ENCODE measurements at regions not wholly inside any gene's neighbourhood (a gene's known extent, or its start where the extent isn't known, plus 50 kb on each side); places are given as distances from the start of the nearest gene placed in this dataset.

- DNase-seq: no peak
Observed at GRCh38 chr1:4965346-4966075, 311.1 kb downstream of the AJAP1 start.

DNA sequence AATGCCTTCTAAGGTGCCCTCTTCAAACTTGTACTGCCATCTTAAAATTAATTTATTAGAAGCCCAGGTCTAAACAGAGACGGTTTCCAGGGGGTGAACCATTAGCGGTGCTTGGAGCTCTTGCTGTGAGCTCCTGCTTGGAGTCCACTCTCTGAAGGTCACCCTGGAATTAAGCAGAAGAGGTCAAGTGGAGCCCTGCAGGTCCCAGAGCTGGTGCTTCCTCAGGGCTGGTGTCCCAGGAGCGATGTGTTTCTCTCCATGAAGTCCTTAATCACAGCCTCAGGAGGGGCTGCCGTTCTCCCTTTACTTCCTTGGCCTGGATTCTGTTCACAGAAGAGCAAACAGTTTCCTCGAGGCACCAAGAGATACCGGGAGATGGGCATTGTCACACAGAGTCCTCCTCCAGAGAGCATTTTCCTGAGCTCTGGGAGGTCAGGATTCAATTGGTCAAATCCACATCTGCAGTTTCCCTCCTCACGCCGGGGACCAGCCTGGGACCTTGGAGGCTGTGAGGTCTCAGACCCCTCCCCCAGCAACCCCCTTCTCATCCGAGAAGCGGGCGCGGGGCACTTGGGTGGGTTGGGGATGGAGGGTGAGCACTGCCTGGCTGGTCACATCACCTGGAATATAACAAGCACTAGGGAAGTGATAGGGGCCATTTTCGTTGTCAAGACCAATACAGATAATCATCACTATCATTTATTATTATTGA, 310.4 kb downstream of the AJAP1 start:
- no peak for DNase-seq

- DNase-seq: no peak
Observed at GRCh38 chr1:4963251-4963650, 308.8 kb downstream of the AJAP1 start.

- DNase-seq: no peak
Observed at GRCh38 chr1:4962836-4963235, 308.4 kb downstream of the AJAP1 start.

DNA sequence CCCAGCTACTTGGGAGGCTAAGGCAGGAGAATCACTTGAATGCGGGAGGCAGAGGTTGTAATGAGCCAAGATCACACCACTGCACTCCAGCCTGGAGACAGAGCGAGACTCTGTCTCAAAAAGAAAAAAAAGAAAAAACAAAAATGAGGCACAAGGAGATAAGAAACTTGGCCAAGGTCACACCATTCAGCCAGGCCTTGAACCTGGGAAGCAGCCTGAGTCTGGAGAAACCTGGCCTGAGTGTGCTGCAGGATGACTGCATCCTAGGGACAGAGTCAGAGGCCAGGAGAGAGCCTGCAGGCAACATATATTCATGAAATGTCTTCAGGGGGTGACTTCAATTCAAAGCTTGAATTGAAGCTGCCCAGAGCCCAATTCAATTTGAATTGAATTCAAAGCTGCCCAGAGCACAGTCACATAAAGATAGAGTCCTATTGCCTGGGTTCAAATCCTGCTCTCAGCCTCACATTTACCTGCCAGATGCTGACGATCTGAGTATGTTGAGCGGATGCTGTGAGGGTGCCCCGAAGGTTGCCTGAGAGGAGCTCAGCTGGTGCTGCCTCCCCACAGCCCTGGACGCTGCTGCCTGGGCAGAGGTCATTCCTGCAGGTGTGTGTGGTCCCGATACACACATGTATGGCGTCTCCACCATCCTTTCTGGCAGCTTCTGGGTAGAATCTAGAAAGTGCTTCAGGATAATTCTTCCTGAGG, 307.7 kb downstream of the AJAP1 start:
- DNase-seq: no peak

DNA sequence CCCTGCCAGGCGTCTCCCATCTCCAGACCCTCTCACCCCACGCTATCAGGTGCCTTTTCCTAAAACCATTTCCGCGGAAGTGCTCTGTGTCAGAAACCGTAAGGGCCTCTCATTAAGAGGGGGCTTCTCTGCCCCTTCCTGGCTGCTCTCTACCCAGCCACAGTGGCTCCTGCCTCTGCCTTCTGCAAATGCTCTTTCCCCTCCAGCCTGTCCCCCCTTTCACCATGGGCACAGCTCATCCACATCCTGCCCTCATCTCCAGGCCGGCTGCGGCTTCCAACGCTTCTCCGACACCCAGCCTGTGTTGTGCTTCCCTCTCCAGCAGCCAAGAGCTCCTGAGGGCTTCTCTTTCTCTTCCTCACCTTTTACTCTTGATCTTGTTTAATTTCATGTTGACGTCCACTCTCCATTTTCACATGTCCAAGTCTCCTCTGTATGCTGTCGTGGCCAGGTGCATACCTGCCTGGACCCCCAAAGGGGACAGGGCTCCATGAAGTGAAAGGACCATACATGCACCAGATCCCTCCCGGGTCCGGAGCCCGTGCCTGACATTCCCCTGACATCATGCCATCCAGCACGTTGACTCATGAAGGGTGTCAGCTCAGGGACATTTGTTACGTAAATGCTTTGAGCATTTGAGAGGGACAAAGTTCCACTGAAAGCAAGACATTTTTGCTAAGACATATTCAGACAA, 306.5 kb downstream of the AJAP1 start:
- no peak for DNase-seq

DNA sequence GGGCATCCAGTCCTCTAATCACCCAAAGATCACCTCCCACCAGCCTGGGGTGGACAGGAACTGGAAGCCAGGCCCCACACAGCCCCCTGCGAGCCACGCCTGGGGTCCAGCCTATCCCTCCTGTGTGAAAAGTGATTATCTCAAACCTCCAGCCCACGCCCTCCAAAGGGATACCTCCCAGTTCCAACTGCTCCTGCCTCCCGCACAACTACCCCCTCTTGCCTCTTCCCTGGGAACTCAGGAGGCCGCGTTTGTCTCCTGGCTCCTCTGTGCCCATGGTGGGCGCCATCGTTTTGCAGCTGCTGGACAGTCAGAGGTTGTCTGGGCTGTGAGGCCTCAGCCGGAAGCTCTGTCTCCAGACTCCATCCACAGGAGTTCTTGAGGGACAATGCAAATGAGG, 305.9 kb downstream of the AJAP1 start:
- DNase-seq: no peak

GRCh38 chr1:4959216-4959615, 304.8 kb downstream of the AJAP1 start:
- DNase-seq: no peak

DNA sequence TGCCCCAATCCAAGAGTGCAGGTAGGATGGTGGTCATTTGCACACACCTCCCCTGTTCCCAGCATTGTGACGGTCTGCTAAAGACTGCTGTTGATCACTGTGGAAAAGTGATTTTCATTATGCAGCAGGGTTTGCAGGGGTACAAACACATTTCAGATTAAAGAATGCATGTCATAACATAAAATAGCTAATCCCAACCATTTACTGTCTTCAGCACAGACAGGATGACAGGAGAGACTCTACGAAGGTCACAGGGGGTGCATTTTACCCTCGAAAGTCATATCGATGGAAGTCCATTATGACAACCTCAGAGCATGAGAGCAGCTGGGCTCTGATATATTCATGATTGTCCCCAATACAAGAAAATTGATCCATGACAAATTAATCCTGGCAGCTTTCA, 302.6 kb downstream of the AJAP1 start:
- no peak for DNase-seq

GRCh38 chr1:4954392-4954791, 300.0 kb downstream of the AJAP1 start:
- no peak for DNase-seq

DNA sequence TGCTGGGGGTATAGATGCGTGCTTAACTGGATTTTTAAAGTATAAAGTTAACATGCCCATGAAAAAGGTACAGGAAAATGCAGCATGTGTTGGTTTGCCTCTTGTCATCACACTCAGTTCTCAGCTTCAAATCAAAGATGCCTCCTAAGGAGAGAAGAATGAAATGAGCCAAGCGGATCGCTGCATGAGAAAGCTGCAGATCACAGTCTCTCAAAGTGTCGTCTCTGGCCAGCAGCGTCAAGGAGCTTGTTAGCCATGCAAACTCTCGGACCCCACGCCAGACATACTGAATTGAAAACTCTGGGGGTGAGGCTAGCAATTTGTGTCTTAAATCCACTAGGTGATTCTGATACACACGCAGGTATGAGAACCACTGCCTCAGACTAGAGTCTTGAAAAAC, 297.2 kb downstream of the AJAP1 start:
- DNase-seq: no peak

DNA sequence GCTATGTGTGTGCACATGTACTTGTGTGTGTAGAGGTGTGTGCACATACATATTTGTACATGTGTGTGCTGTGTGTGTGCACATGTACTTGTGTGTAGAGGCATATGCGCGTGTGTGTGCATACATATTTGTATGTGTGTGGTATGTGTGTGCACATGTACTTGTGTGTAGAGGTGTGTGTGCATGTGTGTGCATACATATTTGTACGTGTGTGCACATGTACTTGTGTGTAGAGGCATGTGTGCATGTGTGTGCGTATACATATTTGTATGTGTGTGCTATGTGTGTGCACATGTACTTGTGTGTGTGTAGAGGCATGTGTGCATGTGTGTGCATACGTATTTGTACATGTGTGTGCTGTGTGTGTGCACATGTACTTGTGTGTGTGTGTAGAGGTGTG, 291.9 kb downstream of the AJAP1 start:
- no peak for DNase-seq

GRCh38 chr1:4944911-4945310, 290.5 kb downstream of the AJAP1 start:
- DNase-seq: no peak

DNA sequence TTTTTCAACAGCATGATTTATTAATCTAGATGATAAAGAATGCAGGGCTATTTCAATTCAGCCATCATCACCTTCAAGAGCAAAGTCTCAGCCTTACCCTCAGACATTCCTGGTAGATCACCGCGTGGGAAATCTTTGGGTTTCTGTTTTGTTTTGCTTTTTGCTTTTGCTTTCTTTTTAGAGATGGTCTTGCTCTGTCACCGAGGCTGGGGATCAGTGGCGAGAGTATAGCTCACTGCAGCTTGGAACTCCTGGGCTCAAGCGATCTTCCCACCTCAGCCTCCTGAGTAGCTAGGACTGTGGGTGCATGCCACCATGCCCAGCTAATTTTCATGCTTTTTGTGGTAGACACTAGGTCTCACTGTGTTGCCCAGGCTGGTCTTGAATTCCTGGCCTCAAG, 289.7 kb downstream of the AJAP1 start:
- no peak for DNase-seq

DNA sequence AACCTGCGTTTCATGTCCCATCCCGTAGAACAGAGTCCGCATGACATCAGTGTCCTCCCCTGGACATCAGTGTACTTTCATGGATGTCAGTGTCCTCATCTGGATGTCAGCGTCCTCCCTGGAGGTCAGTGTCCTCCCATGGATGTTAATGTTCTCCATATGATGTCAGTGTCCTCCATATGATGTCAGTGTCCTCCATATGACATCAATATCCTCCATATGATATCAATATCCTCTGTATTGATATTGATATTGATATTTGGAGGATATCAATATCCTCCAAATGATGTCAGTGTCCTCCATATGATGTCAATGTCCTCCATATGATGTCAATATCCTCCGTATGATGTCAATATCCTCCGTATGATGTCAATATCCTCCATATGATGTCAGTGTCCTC, 284.9 kb downstream of the AJAP1 start:
- no peak for DNase-seq

DNA sequence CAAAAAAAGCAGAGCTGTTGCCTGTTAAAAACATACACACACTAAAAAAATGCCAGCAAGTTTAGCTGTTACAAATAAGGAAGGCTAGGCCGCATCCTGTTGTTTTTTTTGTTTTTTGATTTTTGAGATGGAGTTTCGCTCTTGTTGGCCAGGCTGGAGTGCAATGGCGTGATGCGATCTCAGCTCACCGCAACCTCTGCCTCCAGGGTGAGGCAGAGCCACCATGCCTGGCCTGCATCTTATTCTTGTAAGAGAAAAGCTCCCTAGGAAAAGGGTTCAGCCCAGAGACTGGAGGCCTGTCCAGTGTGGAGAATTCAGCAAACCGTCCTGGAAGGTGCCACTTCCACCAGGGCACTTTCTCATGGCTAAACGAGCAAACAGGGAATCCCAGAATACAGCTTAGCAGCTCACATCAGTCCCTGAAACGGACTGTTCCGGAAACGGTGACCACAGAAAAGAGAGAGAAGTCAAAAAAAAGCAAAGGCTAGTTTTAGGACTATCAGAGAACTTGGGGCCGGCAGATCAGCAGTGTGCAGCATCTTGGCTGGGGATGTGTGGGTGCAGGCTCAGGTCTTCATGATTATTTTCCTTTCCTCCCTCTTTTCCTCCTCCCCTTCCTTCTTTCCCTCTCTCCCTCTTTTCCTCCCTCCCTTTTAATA, 283.6 kb downstream of the AJAP1 start:
- no peak for DNase-seq

GRCh38 chr1:4935807-4936206, 281.4 kb downstream of the AJAP1 start:
- no peak for DNase-seq

DNA sequence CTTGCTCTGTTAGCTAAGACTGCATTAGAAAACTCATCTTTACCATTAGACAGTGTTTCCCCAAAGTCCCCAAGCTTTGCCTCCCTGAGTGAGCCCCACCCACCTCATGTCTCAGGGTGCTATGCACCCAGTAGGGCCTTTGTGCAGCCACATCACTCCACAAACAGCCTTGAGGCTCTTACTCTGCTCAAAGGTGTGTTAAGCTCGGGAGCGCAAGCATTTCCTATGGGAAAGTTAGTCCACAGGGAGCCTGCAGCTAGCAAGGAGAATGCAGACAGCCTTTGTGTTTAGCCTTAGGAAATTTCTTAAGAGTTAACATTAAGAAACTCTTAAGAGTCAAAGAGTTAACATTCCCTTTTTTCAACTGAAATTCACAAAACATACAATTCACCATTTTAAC, 278.8 kb downstream of the AJAP1 start:
- no peak for DNase-seq

- no peak for DNase-seq
Observed at GRCh38 chr1:4932311-4933030, 278.1 kb downstream of the AJAP1 start.

GRCh38 chr1:4931486-4931885, 277.1 kb downstream of the AJAP1 start:
- DNase-seq: no peak

DNA sequence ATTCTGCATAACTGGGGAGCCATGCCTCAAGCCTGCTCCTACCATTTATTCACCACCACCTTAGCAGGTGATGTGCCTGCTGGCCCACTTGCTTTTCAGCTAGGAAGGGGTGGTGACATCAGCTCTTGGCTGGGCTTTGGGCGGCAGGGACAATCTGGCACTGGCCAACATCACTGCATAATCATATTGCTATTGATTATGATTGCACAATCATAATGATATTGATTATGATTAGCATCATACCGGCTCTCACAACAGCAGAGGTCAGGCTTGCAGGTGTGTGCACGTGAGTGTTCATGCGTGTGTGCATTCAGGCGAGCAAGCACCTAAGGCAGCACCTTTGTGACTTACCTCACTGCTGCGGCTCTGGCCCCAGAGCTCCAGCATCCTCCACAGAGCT, 273.8 kb downstream of the AJAP1 start:
- DNase-seq: no peak

- DNase-seq: no peak
Observed at GRCh38 chr1:4924356-4924755, 269.9 kb downstream of the AJAP1 start.

Data from NCI-H1105 (cell line).